ENCODE measurements at regions not wholly inside any gene's neighbourhood (a gene's known extent, or its start where the extent isn't known, plus 50 kb on each side); places are given as distances from the start of the nearest gene placed in this dataset.

DNA sequence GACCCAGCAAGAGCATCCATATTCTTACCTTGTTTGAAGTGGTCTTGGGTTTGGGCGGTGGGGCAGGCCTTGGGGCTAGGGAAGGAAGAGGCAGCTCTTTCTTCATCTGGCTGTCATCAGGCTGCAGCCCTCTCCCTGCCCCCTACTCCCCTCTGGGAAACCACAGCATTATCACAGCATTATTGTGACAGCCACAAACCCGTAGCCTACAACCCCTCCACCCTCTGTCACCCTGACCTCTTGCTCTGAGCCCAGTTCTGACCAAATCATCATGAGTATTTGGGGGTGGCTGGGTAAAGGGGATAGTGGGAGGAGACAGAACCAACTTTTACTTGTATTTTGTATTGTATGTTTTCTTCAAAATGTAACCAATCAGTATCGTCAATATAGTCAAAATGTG, 94.3 kb upstream of the ARRDC3 start:
- TF ChIP-seq POLR2A (IDR thresholded peaks at IDR 0.05) (no peak), EP300 (IDR thresholded peaks at IDR 0.05) (no peak)
- TF ChIP-seq, protein P1, sequence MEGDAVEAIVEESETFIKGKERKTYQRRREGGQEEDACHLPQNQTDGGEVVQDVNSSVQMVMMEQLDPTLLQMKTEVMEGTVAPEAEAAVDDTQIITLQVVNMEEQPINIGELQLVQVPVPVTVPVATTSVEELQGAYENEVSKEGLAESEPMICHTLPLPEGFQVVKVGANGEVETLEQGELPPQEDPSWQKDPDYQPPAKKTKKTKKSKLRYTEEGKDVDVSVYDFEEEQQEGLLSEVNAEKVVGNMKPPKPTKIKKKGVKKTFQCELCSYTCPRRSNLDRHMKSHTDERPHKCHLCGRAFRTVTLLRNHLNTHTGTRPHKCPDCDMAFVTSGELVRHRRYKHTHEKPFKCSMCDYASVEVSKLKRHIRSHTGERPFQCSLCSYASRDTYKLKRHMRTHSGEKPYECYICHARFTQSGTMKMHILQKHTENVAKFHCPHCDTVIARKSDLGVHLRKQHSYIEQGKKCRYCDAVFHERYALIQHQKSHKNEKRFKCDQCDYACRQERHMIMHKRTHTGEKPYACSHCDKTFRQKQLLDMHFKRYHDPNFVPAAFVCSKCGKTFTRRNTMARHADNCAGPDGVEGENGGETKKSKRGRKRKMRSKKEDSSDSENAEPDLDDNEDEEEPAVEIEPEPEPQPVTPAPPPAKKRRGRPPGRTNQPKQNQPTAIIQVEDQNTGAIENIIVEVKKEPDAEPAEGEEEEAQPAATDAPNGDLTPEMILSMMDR (IDR thresholded peaks at IDR 0.05), result no peak
